HCT116 (cell line): ENCODE measurements at regions not wholly inside any gene's neighbourhood (a gene's known extent, or its start where the extent isn't known, plus 50 kb on each side); places are given as distances from the start of the nearest gene placed in this dataset.

ENCODE experiments used
- ATAC-seq: fragments of 200-7000 bp; cut with Tn5 transposase; 2 replicates; pipeline ENCODE4 v1.9.1; 2020; ENCODE audit warnings: mild to moderate bottlenecking, moderate library complexity
- BruUV-seq: library from RNA; stranded (reverse); fragments of 400-500 nt; replicated peaks from 2 replicates; lab custom pipeline; 2021; lab: Mats Ljungman, UMichigan
- CTCF ChIA-PET: fragments of 300-600 bp; sonication (Branson Sonifier 250); formaldehyde crosslinking; loops from one replicate; lab custom pipeline; 2021; ENCODE audit warnings: antibody characterized with exemption; lab: Charles Lee
- POLR2A ChIA-PET: fragments of 300-600, 350-600 bp; sonication (Branson Sonifier 250); formaldehyde crosslinking; loops from one replicate; lab custom pipeline; 2021; ENCODE audit warnings: antibody characterized with exemption; lab: Charles Lee
- RAD21 ChIA-PET, 2 experiments: fragments of 300-600 bp; sonication (Branson Sonifier 250); formaldehyde crosslinking; loops; one replicate each; lab custom pipeline; 2023; ENCODE audit warnings: low total read pairs in 2 of 2; ENCODE audit not compliant: uncharacterized antibody in 2 of 2, unreplicated experiment in 2 of 2, low non-redundant PET in 1 of 2; lab: Charles Lee
- DNase-seq: peaks from one replicate; pipeline ENCODE4 v3.0.0-alpha.2; 2010; ENCODE audit warnings: low read depth, low spot score
- H2AFZ ChIP-seq: fragments of 200-600 bp; shearing (Covaris generic), sonication (generic); 2 replicates; pipeline ENCODE4 v1.6.1; 2017; ENCODE audit warnings: low read depth, mixed run types, mixed read lengths, antibody characterized with exemption, low read length; ENCODE audit not compliant: poor library complexity, severe bottlenecking
- H3K27ac ChIP-seq: 2 replicates; pipeline ENCODE4 v1.5.1; 2012; ENCODE audit warnings: low read depth, low read length
- H3K27me3 ChIP-seq: fragments of 200-600 bp; sonication (generic); 2 replicates; pipeline ENCODE4 v1.6.1; 2016; ENCODE audit warnings: mixed run types, low read length, mixed read lengths; ENCODE audit not compliant: insufficient read depth
- H3K36me3 ChIP-seq, 2 experiments: fragments of 200-500 bp in 1 of 2; fragments of 200-600 bp in 1 of 2; sonication (Bioruptor generic) in 1 of 2; sonication (generic) in 1 of 2; 2 replicates each; pipeline versions ENCODE4 v1.5.1 to v1.6.1; 2014 to 2016; ENCODE audit warnings: low read length in 2 of 2, inconsistent platforms in 1 of 2, mixed read lengths in 1 of 2, mixed run types in 1 of 2; ENCODE audit not compliant: insufficient read depth in 2 of 2, control insufficient read depth in 1 of 2
- H3K4me1 ChIP-seq, 2 experiments: fragments of 200-600 bp in 1 of 2; sonication (generic) in 1 of 2; 2 replicates each; pipeline versions ENCODE4 v1.5.1 to v1.6.1; 2012 to 2017; ENCODE audit warnings: low read length in 2 of 2, inconsistent platforms in 1 of 2, mild to moderate bottlenecking in 1 of 2, mixed read lengths in 1 of 2, mixed run types in 1 of 2, moderate library complexity in 1 of 2; ENCODE audit not compliant: insufficient read depth in 2 of 2, control insufficient read depth in 1 of 2
- H3K4me2 ChIP-seq: fragments of 200-600 bp; sonication (generic); 2 replicates; pipeline ENCODE4 v1.6.1; 2017; ENCODE audit warnings: mixed run types, low read length, mixed read lengths
- H3K4me3 ChIP-seq, 2 experiments: fragments of 200-600 bp in 1 of 2; sonication (generic) in 1 of 2; replicated peaks in 1 of 2; 2 replicates each; pipeline ENCODE4 v1.5.1; 2011 to 2016; ENCODE audit warnings: low read length in 2 of 2, control low read depth in 1 of 2, low read depth in 1 of 2, mild to moderate bottlenecking in 1 of 2, mixed read lengths in 1 of 2, mixed run types in 1 of 2
- H3K79me2 ChIP-seq: fragments of 200-600 bp; sonication (generic); 2 replicates; pipeline ENCODE4 v1.6.1; 2017; ENCODE audit warnings: mild to moderate bottlenecking, mixed run types, low read length, moderate library complexity, mixed read lengths; ENCODE audit not compliant: insufficient read depth
- H3K9ac ChIP-seq: fragments of 200-600 bp; sonication (generic); 2 replicates; pipeline ENCODE4 v1.6.1; 2016; ENCODE audit warnings: low read length, mixed read lengths
- H3K9me2 ChIP-seq: fragments of 200-600 bp; sonication (generic), shearing (Covaris generic); 2 replicates; pipeline ENCODE4 v1.6.1; 2017; ENCODE audit warnings: mixed run types, mild to moderate bottlenecking, moderate library complexity; ENCODE audit not compliant: insufficient read depth
- H3K9me3 ChIP-seq, 2 experiments: fragments of 200-500 bp in 1 of 2; fragments of 200-600 bp in 1 of 2; sonication (Bioruptor generic) in 1 of 2; sonication (generic) in 1 of 2; 2 replicates each; pipeline ENCODE4 v1.6.1; 2014 to 2017; ENCODE audit warnings: low read length in 2 of 2, mixed read lengths in 2 of 2, inconsistent platforms in 1 of 2, low read depth in 1 of 2, mild to moderate bottlenecking in 1 of 2, mixed run types in 1 of 2, moderate library complexity in 1 of 2; ENCODE audit not compliant: control insufficient read depth in 1 of 2, insufficient read depth in 1 of 2
- H4K20me1 ChIP-seq: fragments of 200-600 bp; sonication (generic), shearing (Covaris generic); 2 replicates; pipeline ENCODE4 v1.6.1; 2017; ENCODE audit warnings: mixed run types, mild to moderate bottlenecking, moderate library complexity; ENCODE audit not compliant: insufficient read depth
- CBX3 ChIP-seq: IDR thresholded peaks from 2 replicates; pipeline ENCODE4 v1.6.1; 2012; ENCODE audit warnings: low read depth
- CEBPB ChIP-seq: IDR thresholded peaks from 2 replicates; pipeline ENCODE4 v1.6.1; 2012; ENCODE audit warnings: low read depth
- ELF1 ChIP-seq: IDR thresholded peaks from 2 replicates; pipeline ENCODE4 v1.6.1; 2012; ENCODE audit warnings: low read depth, borderline replicate concordance
- EZH2 ChIP-seq: fragments of 200-600 bp; sonication (generic); IDR thresholded peaks from 2 replicates; pipeline ENCODE4 v1.6.1; 2017; ENCODE audit warnings: antibody characterized with exemption, mixed run types
- EZH2phosphoT487 ChIP-seq: fragments of 200-600 bp; IDR thresholded peaks from 2 replicates; pipeline ENCODE4 v1.6.1; 2018; ENCODE audit warnings: antibody characterized with exemption, borderline replicate concordance
- FOSL1 ChIP-seq: IDR thresholded peaks from 2 replicates; pipeline ENCODE4 v1.6.1; 2012; ENCODE audit warnings: low read depth
- POLR2A ChIP-seq: IDR thresholded peaks from 2 replicates; pipeline ENCODE4 v1.7.0; 2011; ENCODE audit warnings: borderline replicate concordance; ENCODE audit not compliant: insufficient read depth, insufficient read length; ENCODE audit errors: extremely low read depth
- POLR2AphosphoS5 ChIP-seq: IDR thresholded peaks from 2 replicates; pipeline ENCODE4 v1.6.1; 2011; ENCODE audit warnings: mild to moderate bottlenecking, low read depth, low read length, moderate library complexity
- SIN3A ChIP-seq: IDR thresholded peaks from 2 replicates; pipeline ENCODE4 v1.6.1; 2012; ENCODE audit warnings: low read depth
- SP1 ChIP-seq: IDR thresholded peaks from 2 replicates; pipeline ENCODE4 v1.6.1; 2012; ENCODE audit warnings: low read depth
- YY1 ChIP-seq: IDR thresholded peaks from 2 replicates; pipeline ENCODE4 v1.6.1; 2011; ENCODE audit warnings: low read length, low read depth, moderate library complexity, mild to moderate bottlenecking; ENCODE audit not compliant: insufficient replicate concordance; ENCODE audit errors: extremely low read depth
- ZBTB33 ChIP-seq: IDR thresholded peaks from 2 replicates; pipeline ENCODE4 v1.6.1; 2011; ENCODE audit warnings: mild to moderate bottlenecking, low read length, moderate library complexity; ENCODE audit not compliant: insufficient replicate concordance; ENCODE audit errors: extremely low read depth
- ZFX ChIP-seq: fragments of 450-650 bp; IDR thresholded peaks from 2 replicates; pipeline ENCODE4 v1.6.1; 2017
- ZNF274 ChIP-seq: fragments of 200-500 bp; sonication (Bioruptor generic); IDR thresholded peaks from 2 replicates; pipeline ENCODE4 v1.6.1; 2014; ENCODE audit warnings: mild to moderate bottlenecking, low read depth, low read length, inconsistent platforms
- intact Hi-C: fragments of 100-400 bp; cut with micrococcal nuclease; formaldehyde crosslinking; loops from 2 replicates; pipeline ENCODE4 v1.10.0; 2022
- TF ChIP-seq, protein P1 (sequence below), 3 experiments: fragments of 200-600 bp in 1 of 3; sonication (generic) in 1 of 3; IDR thresholded peaks in 2 of 3; conservative IDR thresholded peaks in 1 of 3; 2 replicates each; pipeline ENCODE4 v1.5.1; 2012 to 2017; ENCODE audit warnings: low read depth in 2 of 3, low read length in 2 of 3, antibody characterized with exemption in 1 of 3, borderline replicate concordance in 1 of 3, control low read depth in 1 of 3, mild to moderate bottlenecking in 1 of 3, mixed read lengths in 1 of 3, mixed run types in 1 of 3, moderate library complexity in 1 of 3; ENCODE audit not compliant: insufficient read depth in 1 of 3

DNA sequence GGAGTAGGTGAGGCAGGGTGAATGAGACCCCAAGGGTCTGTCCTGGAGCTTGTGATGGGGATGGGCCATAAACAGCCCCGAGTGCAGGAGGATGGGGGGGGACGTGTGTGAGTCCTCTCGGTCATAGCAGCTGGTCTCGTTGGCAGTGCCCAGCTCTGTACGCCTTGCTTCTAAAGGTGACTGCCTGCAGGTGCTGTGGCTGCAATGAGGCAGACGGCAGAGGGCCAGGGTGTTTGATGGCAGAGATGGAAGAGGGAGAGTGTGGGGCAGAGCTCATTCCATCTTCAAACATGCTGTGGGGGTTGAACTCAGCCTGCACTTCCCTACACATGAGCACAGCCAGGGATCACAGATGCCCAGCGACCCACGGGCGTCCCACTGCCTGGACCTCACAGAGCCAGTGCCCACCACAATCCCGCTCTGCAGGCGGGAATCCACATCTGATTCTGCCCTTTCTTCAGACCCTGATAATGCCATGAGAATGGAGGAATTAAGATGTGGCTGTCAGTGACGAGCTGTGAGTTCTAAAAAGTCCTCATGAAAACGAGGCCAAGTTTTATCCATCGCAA lies 123.3 kb upstream of the CDH4 start:
- CTCF ChIA-PET, result no interaction called here
- TF ChIP-seq YY1 (no peak), FOSL1 (no peak), CEBPB (no peak), ZNF274 (no peak), SP1 (no peak), ZBTB33 (no peak), CBX3 (no peak), SIN3A (no peak), EZH2 (no peak), EZH2phosphoT487 (no peak), POLR2AphosphoS5 (no peak), ZFX (no peak), ELF1 (no peak), POLR2A (no peak)
- TF ChIP-seq, protein P1, sequence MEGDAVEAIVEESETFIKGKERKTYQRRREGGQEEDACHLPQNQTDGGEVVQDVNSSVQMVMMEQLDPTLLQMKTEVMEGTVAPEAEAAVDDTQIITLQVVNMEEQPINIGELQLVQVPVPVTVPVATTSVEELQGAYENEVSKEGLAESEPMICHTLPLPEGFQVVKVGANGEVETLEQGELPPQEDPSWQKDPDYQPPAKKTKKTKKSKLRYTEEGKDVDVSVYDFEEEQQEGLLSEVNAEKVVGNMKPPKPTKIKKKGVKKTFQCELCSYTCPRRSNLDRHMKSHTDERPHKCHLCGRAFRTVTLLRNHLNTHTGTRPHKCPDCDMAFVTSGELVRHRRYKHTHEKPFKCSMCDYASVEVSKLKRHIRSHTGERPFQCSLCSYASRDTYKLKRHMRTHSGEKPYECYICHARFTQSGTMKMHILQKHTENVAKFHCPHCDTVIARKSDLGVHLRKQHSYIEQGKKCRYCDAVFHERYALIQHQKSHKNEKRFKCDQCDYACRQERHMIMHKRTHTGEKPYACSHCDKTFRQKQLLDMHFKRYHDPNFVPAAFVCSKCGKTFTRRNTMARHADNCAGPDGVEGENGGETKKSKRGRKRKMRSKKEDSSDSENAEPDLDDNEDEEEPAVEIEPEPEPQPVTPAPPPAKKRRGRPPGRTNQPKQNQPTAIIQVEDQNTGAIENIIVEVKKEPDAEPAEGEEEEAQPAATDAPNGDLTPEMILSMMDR (IDR thresholded peaks at IDR 0.05 in 2 of 3, conservative IDR thresholded peaks at IDR 0.05 in 1 of 3; ENCODE audit: borderline replicate concordance in 1 of 3, insufficient read depth in 1 of 3, low read depth in 2 of 3, low read length in 2 of 3), result no peak
- DNase-seq (no peak), ATAC-seq (no peak)
- intact Hi-C loops, result no loop called here
- RAD21 ChIA-PET, result no interaction called here
- H3K36me3 ChIP-seq, result no peaks in the 10 kb centered on the region
- H3K4me3 ChIP-seq, result no peak overlapping the region
- H2AFZ ChIP-seq, result no peak overlapping the region
- no peak overlapping the region for H3K27ac ChIP-seq
- BruUV-seq, result no TSS peak
- H3K27me3 ChIP-seq, result no peaks in the 10 kb centered on the region
- H3K4me2 ChIP-seq, result no peak overlapping the region
- POLR2A ChIA-PET, result no interaction called here
- no peak overlapping the region for H3K9ac ChIP-seq
- H3K9me2 ChIP-seq, result no peaks in the 10 kb centered on the region
- H4K20me1 ChIP-seq, result no peaks in the 10 kb centered on the region
- H3K4me1 ChIP-seq, result no peaks in the 10 kb centered on the region
- peaks cover 7 to 13% of the 10 kb centered on the region in 2 experiments; a peak in 2 of 4 replicates for H3K9me3 ChIP-seq
- H3K79me2 ChIP-seq, result no peaks in the 10 kb centered on the region
